HepG2 (cell line): ENCODE measurements at regions not wholly inside any gene's neighbourhood (a gene's known extent, or its start where the extent isn't known, plus 50 kb on each side); places are given as distances from the start of the nearest gene placed in this dataset.

Experiments
- ARNT ChIP-seq: fragments of 450-650 bp; IDR thresholded peaks from 2 replicates; pipeline ENCODE4 v1.6.1; 2017
- BCL6 ChIP-seq: IDR thresholded peaks from 2 replicates; pipeline ENCODE4 v1.6.1; 2016; ENCODE audit warnings: missing genetic modification reagents, missing compliant biosample characterization
- GATA4 ChIP-seq: sonication (generic); IDR thresholded peaks from 2 replicates; pipeline ENCODE4 v1.6.1; 2016; ENCODE audit warnings: antibody characterized with exemption, low read depth, borderline replicate concordance
- HDAC2 ChIP-seq: sonication (generic); formaldehyde crosslinking; IDR thresholded peaks from 2 replicates; pipeline ENCODE4 v1.4.0; 2020; ENCODE audit warnings: missing genetic modification reagents
- HNF4A ChIP-seq: sonication (generic); formaldehyde crosslinking; IDR thresholded peaks from 2 replicates; pipeline ENCODE4 v1.4.0; 2020; ENCODE audit warnings: missing genetic modification reagents
- HNF4G ChIP-seq, 2 experiments: sonication (generic) in 1 of 2; formaldehyde crosslinking in 1 of 2; IDR thresholded peaks; 2 replicates each; pipeline versions ENCODE4 v1.4.0 to v1.6.1; 2011 to 2020; ENCODE audit warnings: borderline replicate concordance in 2 of 2, low read depth in 2 of 2, mild to moderate bottlenecking in 2 of 2, low read length in 1 of 2, missing genetic modification reagents in 1 of 2, moderate library complexity in 1 of 2
- MYC ChIP-seq: sonication (generic); formaldehyde crosslinking; IDR thresholded peaks from 2 replicates; pipeline ENCODE4 v1.9.0; 2021; ENCODE audit warnings: missing genetic modification reagents, borderline replicate concordance
- NAIF1 ChIP-seq: sonication (generic); formaldehyde crosslinking; IDR thresholded peaks from 2 replicates; pipeline ENCODE4 v1.5.0; 2020; ENCODE audit warnings: mild to moderate bottlenecking, missing genetic modification reagents, borderline replicate concordance
- SOX6 ChIP-seq, 2 experiments: fragments of 450-650 bp in 1 of 2; sonication (generic) in 1 of 2; formaldehyde crosslinking in 1 of 2; IDR thresholded peaks; 2 replicates each; pipeline versions ENCODE4 v1.4.0 to v1.6.1; 2017 to 2020; ENCODE audit warnings: antibody characterized with exemption in 1 of 2, mild to moderate bottlenecking in 1 of 2, missing genetic modification reagents in 1 of 2
- TBX3 ChIP-seq: fragments of 450-650 bp; IDR thresholded peaks from 2 replicates; pipeline ENCODE4 v1.6.1; 2017; ENCODE audit warnings: antibody characterized with exemption, mild to moderate bottlenecking, inconsistent platforms, borderline replicate concordance
- TOPORS ChIP-seq: sonication (generic); formaldehyde crosslinking; IDR thresholded peaks from 2 replicates; pipeline ENCODE4 v1.8.0; 2023; ENCODE audit warnings: mild to moderate bottlenecking, missing genetic modification reagents
- ZFP36L2 ChIP-seq: sonication (generic); formaldehyde crosslinking; IDR thresholded peaks from 2 replicates; pipeline ENCODE4 v1.4.0; 2020; ENCODE audit warnings: missing genetic modification reagents
- ZNF383 ChIP-seq: sonication (generic); formaldehyde crosslinking; IDR thresholded peaks from 2 replicates; pipeline ENCODE4 v1.4.0; 2020; ENCODE audit warnings: missing genetic modification reagents, mild to moderate bottlenecking, borderline replicate concordance
- ZNF44 ChIP-seq: sonication (generic); formaldehyde crosslinking; IDR thresholded peaks from 2 replicates; pipeline ENCODE4 v1.5.1; 2020; ENCODE audit warnings: mild to moderate bottlenecking, missing genetic modification reagents
- ZNF543 ChIP-seq: sonication (generic); formaldehyde crosslinking; IDR thresholded peaks from 2 replicates; pipeline ENCODE4 v1.4.0; 2020; ENCODE audit warnings: mild to moderate bottlenecking, missing genetic modification reagents
- TF ChIP-seq, protein P1 (sequence below): sonication (generic); formaldehyde crosslinking; IDR thresholded peaks from 2 replicates; pipeline ENCODE4 v1.9.0; 2021; ENCODE audit warnings: missing genetic modification reagents, mild to moderate bottlenecking, borderline replicate concordance
- TF ChIP-seq, protein P2 (sequence below): IDR thresholded peaks from 2 replicates; pipeline ENCODE4 v1.6.1; 2016
- TF ChIP-seq, protein P3 (sequence below): sonication (generic); formaldehyde crosslinking; IDR thresholded peaks from 2 replicates; pipeline ENCODE4 v1.5.0; 2020; ENCODE audit warnings: missing genetic modification reagents
- TF ChIP-seq, protein P4 (sequence below): sonication (generic); formaldehyde crosslinking; conservative IDR thresholded peaks from 2 replicates; pipeline ENCODE4 v1.4.0; 2020; ENCODE audit warnings: missing genetic modification reagents
- TF ChIP-seq, protein P5 (sequence below): sonication (generic); formaldehyde crosslinking; IDR thresholded peaks from 2 replicates; pipeline ENCODE4 v1.4.0; 2020; ENCODE audit warnings: missing genetic modification reagents, borderline replicate concordance
- TF ChIP-seq, protein P6 (sequence below): sonication (generic); formaldehyde crosslinking; IDR thresholded peaks from 2 replicates; pipeline ENCODE4 v1.8.0; 2022; ENCODE audit warnings: missing genetic modification reagents, mild to moderate bottlenecking, borderline replicate concordance
- TF ChIP-seq, protein P7 (sequence below): IDR thresholded peaks from 2 replicates; pipeline ENCODE4 v1.6.1; 2016; ENCODE audit warnings: mild to moderate bottlenecking, missing biosample characterization, missing genetic modification reagents

DNA sequence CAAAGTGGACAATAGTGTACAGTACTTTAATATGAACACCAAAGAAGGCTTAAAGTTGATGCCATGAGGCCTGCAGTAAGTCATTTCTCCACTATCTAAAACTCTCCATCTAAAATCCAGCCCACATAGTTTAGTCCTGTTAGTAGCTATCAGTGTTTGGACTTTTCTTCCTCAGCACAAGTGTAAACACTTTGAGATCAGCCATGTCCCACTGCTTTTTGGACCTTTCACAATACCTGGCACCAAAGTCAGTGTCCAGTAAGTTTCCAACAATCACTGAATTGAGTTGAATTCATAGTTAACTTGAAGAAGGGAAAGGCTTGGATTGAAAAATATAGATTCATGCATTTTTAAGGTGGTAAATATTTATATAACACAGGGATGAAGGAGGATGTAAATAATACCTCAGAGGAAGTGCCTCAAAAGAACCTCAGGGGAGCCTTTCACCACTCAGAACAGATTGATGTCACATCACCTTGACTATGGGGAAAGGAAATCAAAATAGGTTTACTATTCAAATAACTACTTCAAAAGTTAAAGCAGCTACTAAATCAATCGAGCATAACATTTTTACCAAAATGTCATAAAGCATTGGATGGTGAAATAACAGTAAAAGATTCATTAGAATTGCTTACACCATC, 76.7 kb downstream of the FTHL17 start (continued):
- TF ChIP-seq, protein P1, sequence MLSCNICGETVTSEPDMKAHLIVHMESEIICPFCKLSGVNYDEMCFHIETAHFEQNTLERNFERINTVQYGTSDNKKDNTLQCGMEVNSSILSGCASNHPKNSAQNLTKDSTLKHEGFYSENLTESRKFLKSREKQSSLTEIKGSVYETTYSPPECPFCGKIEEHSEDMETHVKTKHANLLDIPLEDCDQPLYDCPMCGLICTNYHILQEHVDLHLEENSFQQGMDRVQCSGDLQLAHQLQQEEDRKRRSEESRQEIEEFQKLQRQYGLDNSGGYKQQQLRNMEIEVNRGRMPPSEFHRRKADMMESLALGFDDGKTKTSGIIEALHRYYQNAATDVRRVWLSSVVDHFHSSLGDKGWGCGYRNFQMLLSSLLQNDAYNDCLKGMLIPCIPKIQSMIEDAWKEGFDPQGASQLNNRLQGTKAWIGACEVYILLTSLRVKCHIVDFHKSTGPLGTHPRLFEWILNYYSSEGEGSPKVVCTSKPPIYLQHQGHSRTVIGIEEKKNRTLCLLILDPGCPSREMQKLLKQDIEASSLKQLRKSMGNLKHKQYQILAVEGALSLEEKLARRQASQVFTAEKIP = no peak
- TF ChIP-seq, protein P2, sequence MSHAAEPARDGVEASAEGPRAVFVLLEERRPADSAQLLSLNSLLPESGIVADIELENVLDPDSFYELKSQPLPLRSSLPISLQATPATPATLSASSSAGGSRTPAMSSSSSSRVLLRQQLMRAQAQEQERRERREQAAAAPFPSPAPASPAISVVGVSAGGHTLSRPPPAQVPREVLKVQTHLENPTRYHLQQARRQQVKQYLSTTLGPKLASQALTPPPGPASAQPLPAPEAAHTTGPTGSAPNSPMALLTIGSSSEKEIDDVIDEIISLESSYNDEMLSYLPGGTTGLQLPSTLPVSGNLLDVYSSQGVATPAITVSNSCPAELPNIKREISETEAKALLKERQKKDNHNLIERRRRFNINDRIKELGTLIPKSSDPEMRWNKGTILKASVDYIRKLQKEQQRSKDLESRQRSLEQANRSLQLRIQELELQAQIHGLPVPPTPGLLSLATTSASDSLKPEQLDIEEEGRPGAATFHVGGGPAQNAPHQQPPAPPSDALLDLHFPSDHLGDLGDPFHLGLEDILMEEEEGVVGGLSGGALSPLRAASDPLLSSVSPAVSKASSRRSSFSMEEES = no peak
- TF ChIP-seq, protein P3, sequence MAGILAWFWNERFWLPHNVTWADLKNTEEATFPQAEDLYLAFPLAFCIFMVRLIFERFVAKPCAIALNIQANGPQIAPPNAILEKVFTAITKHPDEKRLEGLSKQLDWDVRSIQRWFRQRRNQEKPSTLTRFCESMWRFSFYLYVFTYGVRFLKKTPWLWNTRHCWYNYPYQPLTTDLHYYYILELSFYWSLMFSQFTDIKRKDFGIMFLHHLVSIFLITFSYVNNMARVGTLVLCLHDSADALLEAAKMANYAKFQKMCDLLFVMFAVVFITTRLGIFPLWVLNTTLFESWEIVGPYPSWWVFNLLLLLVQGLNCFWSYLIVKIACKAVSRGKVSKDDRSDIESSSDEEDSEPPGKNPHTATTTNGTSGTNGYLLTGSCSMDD (CRISPR knock-in tag) = no peak
- TF ChIP-seq, protein P4, sequence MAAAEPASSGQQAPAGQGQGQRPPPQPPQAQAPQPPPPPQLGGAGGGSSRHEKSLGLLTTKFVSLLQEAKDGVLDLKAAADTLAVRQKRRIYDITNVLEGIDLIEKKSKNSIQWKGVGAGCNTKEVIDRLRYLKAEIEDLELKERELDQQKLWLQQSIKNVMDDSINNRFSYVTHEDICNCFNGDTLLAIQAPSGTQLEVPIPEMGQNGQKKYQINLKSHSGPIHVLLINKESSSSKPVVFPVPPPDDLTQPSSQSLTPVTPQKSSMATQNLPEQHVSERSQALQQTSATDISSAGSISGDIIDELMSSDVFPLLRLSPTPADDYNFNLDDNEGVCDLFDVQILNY (CRISPR knock-in tag) = no peak
- TF ChIP-seq ARNT (no peak), MYC (CRISPR knock-in tag) (no peak), TBX3 (no peak), NAIF1 (CRISPR knock-in tag) (no peak), HNF4G (IDR thresholded peaks at IDR 0.05; ENCODE audit: borderline replicate concordance, low read depth, low read length) (0 out of 2 replicates have a peak, but pooled peaks have one; percentile 54), HNF4G (CRISPR knock-in tag; IDR thresholded peaks at IDR 0.05; ENCODE audit: borderline replicate concordance, low read depth) (no peak), ZNF44 (CRISPR knock-in tag) (no peak), TOPORS (CRISPR knock-in tag) (no peak), SOX6 (IDR thresholded peaks at IDR 0.05) (no peak), SOX6 (CRISPR knock-in tag; IDR thresholded peaks at IDR 0.05) (peak; percentile 67), ZNF543 (no peak), HDAC2 (CRISPR knock-in tag) (peak; percentile 55; the same call in 1 of the 2 replicates), GATA4 (no peak), ZFP36L2 (CRISPR knock-in tag) (no peak), HNF4A (CRISPR knock-in tag) (peak; percentile 82), ZNF383 (CRISPR knock-in tag) (no peak), BCL6 (CRISPR knock-in tag) (peak; percentile 37; the same call in 1 of the 2 replicates)
- TF ChIP-seq, protein P5, sequence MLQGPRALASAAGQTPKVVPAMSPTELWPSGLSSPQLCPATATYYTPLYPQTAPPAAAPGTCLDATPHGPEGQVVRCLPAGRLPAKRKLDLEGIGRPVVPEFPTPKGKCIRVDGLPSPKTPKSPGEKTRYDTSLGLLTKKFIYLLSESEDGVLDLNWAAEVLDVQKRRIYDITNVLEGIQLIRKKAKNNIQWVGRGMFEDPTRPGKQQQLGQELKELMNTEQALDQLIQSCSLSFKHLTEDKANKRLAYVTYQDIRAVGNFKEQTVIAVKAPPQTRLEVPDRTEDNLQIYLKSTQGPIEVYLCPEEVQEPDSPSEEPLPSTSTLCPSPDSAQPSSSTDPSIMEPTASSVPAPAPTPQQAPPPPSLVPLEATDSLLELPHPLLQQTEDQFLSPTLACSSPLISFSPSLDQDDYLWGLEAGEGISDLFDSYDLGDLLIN (CRISPR knock-in tag) = no peak
- TF ChIP-seq, protein P6, sequence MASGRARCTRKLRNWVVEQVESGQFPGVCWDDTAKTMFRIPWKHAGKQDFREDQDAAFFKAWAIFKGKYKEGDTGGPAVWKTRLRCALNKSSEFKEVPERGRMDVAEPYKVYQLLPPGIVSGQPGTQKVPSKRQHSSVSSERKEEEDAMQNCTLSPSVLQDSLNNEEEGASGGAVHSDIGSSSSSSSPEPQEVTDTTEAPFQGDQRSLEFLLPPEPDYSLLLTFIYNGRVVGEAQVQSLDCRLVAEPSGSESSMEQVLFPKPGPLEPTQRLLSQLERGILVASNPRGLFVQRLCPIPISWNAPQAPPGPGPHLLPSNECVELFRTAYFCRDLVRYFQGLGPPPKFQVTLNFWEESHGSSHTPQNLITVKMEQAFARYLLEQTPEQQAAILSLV = no peak
- TF ChIP-seq, protein P7, sequence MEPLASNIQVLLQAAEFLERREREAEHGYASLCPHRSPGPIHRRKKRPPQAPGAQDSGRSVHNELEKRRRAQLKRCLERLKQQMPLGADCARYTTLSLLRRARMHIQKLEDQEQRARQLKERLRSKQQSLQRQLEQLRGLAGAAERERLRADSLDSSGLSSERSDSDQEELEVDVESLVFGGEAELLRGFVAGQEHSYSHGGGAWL = no peak
